ENCODE measurements at regions not wholly inside any gene's neighbourhood (a gene's known extent, or its start where the extent isn't known, plus 50 kb on each side); places are given as distances from the start of the nearest gene placed in this dataset.

- no peak for TF ChIP-seq EZH2 (IDR thresholded peaks at IDR 0.05; ENCODE audit: borderline replicate concordance)
- TF ChIP-seq EZH2phosphoT487 (IDR thresholded peaks at IDR 0.05; ENCODE audit: low read depth, severe bottlenecking, unreplicated experiment): no peak
- no peak for TF ChIP-seq CTCF (IDR thresholded peaks at IDR 0.05; ENCODE audit: poor library complexity)
These were observed 435.4 kb downstream of the EIPR1 start for GRCh38 chr2:2942225-2942624.
